ENCODE measurements at regions not wholly inside any gene's neighbourhood (a gene's known extent, or its start where the extent isn't known, plus 50 kb on each side); places are given as distances from the start of the nearest gene placed in this dataset.

- H3K4me1 ChIP-seq = no peaks in the 10 kb centered on the region
- H3K27me3 ChIP-seq = no peaks in the 10 kb centered on the region
- 73 to 81% methylated on average over 2 of the region's 2 CpGs for WGBS, 2 donors (ENCODE audit: low coverage in 1 of 2)
- H3K36me3 ChIP-seq = no peaks in the 10 kb centered on the region
- H3K9me3 ChIP-seq = no peaks in the 10 kb centered on the region
- H3K4me3 ChIP-seq = no peak overlapping the region
- ATAC-seq = no peak
- no peak for TF ChIP-seq EP300 (IDR thresholded peaks at IDR 0.05)
- TF ChIP-seq POLR2A (IDR thresholded peaks at IDR 0.05) = no peak
- TF ChIP-seq CTCF (IDR thresholded peaks at IDR 0.05) = no peak
- TF ChIP-seq POLR2AphosphoS5 (IDR thresholded peaks at IDR 0.05) = no peak
- no peak overlapping the region for H3K27ac ChIP-seq
Observed at GRCh38 chr3:166713787-166714186, 666.3 kb downstream of the ZBBX start.

DNA sequence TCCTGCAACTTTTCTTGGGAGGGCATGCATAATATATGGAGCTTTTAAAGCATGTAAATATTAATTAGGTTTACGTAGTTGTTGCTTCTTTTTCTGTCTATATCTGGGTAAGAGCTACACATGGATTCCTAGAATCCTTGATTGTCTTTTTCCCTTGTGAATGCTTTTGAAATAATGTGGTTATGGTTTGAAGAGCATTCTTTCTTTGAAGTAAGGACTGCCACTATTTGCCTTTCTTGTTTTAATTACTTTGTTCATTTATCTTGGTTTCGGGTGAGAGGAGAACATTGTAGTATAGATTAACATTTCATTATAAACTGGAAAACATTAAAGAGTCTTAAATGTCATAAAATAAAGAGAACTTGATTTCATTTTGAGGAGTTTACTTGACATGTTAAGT, 674.0 kb downstream of the ZBBX start:
- H3K27ac ChIP-seq = no peak overlapping the region
- H3K4me3 ChIP-seq = no peak overlapping the region
- H3K36me3 ChIP-seq = no peaks in the 10 kb centered on the region
- ATAC-seq = no peak
- TF ChIP-seq POLR2AphosphoS5 (IDR thresholded peaks at IDR 0.05) (no peak), CTCF (IDR thresholded peaks at IDR 0.05) (no peak), EP300 (IDR thresholded peaks at IDR 0.05) (no peak)
- H3K4me1 ChIP-seq = no peaks in the 10 kb centered on the region
- H3K27me3 ChIP-seq = no peaks in the 10 kb centered on the region
- WGBS, 2 donors (ENCODE audit: low coverage in 1 of 2) = 71 to 85% methylated on average over 2 of the region's 2 CpGs
- H3K9me3 ChIP-seq = peaks cover 0 to 1% (median 0%) of the 10 kb centered on the region in 3 donors

DNA sequence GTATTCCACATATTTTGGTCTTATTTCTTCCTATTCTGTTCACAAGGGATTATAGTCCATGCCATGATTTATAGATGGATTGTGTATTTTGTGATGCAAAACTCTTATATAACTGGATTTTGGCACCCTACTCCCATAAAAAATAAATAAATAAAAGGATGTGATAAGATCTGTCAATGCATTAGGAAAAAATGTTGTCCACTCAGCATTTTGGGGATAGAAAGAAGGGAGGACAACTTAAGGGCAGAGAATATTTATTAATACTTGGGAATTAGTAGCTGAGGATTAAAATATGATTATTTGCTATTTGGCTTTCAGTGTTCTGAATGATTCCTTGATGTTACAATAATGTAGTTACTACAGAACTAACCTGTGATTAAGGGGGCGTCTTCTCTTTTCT, 682.6 kb downstream of the ZBBX start:
- no peak overlapping the region for H3K27ac ChIP-seq
- no peak for ATAC-seq
- H3K9me3 ChIP-seq = peaks cover 0 to 4% (median 0%) of the 10 kb centered on the region in 3 donors
- no peaks in the 10 kb centered on the region for H3K27me3 ChIP-seq
- TF ChIP-seq CTCF (IDR thresholded peaks at IDR 0.05) = no peak
- TF ChIP-seq POLR2A (IDR thresholded peaks at IDR 0.05) = no peak
- TF ChIP-seq POLR2AphosphoS5 (IDR thresholded peaks at IDR 0.05) = no peak
- TF ChIP-seq EP300 (IDR thresholded peaks at IDR 0.05) = no peak
- no peak overlapping the region for H3K4me3 ChIP-seq
- WGBS, 2 donors (ENCODE audit: low coverage in 1 of 2) = 86 to 100% methylated on average over 1 of the region's 1 CpG
- no peaks in the 10 kb centered on the region for H3K36me3 ChIP-seq
- H3K4me1 ChIP-seq = no peaks in the 10 kb centered on the region

GRCh38 chr3:166696103-166696502, 684.0 kb downstream of the ZBBX start:
- H3K9me3 ChIP-seq = peaks cover 0 to 3% (median 0%) of the 10 kb centered on the region in 3 donors
- H3K4me3 ChIP-seq = no peak overlapping the region
- H3K27ac ChIP-seq = no peak overlapping the region
- ATAC-seq = no peak
- no peaks in the 10 kb centered on the region for H3K27me3 ChIP-seq
- no peak for TF ChIP-seq POLR2A (IDR thresholded peaks at IDR 0.05)
- TF ChIP-seq CTCF (IDR thresholded peaks at IDR 0.05) = no peak
- TF ChIP-seq EP300 (IDR thresholded peaks at IDR 0.05) = no peak
- no peak for TF ChIP-seq POLR2AphosphoS5 (IDR thresholded peaks at IDR 0.05)
- 83 to 91% methylated on average over 2 of the region's 2 CpGs for WGBS, 2 donors (ENCODE audit: low coverage in 1 of 2)
- no peaks in the 10 kb centered on the region for H3K4me1 ChIP-seq
- H3K36me3 ChIP-seq = no peaks in the 10 kb centered on the region

DNA sequence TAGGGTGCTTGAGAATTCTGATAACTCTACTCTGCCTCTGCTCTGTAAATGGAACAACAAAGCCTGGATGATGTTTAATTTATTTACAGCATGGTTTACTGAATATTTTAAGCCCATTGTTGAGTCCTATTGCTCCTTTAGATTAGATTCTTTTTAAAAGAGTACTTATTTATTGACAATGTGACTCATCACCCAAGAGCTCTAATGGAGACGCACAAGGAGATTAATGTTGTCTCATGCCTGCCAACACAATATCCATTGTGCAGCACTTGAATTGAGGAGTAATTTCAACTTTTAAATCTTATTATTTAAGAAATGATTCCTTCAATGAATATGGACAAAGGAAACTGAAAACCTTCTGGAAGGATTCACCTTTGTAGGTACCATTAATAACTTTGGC, 691.4 kb downstream of the ZBBX start:
- no peaks in the 10 kb centered on the region for H3K9me3 ChIP-seq
- WGBS, 2 donors (ENCODE audit: low coverage in 1 of 2) = 79 to 100% methylated on average over 1 of the region's 1 CpG
- H3K4me1 ChIP-seq = no peaks in the 10 kb centered on the region
- no peaks in the 10 kb centered on the region for H3K36me3 ChIP-seq
- H3K4me3 ChIP-seq = no peak overlapping the region
- TF ChIP-seq EP300 (IDR thresholded peaks at IDR 0.05) = no peak
- TF ChIP-seq POLR2A (IDR thresholded peaks at IDR 0.05) = no peak
- TF ChIP-seq POLR2AphosphoS5 (IDR thresholded peaks at IDR 0.05) = no peak
- no peak for TF ChIP-seq CTCF (IDR thresholded peaks at IDR 0.05)
- no peak overlapping the region for H3K27ac ChIP-seq
- ATAC-seq = no peak
- H3K27me3 ChIP-seq = no peaks in the 10 kb centered on the region

Data from gastroesophageal sphincter (tissue), 4 donors.